ENCODE measurements at regions not wholly inside any gene's neighbourhood (a gene's known extent, or its start where the extent isn't known, plus 50 kb on each side); places are given as distances from the start of the nearest gene placed in this dataset.

GRCh38 chr5:83844449-83845068 is 123.9 kb upstream of the HAPLN1 start:
- TF ChIP-seq ZIC2 (tag by site-specific recombination; IDR thresholded peaks at IDR 0.05), result no peak
- no peak for TF ChIP-seq EGR2 (tag by site-specific recombination; IDR thresholded peaks at IDR 0.05; ENCODE audit: low read depth)
- TF ChIP-seq ZNF2 (tag by site-specific recombination; IDR thresholded peaks at IDR 0.05), result no peak
- TF ChIP-seq TRIM28 (IDR thresholded peaks at IDR 0.05; ENCODE audit: borderline replicate concordance, low read length), result no peak
- TF ChIP-seq ZNF16 (tag by site-specific recombination; IDR thresholded peaks at IDR 0.05; ENCODE audit: low read depth), result no peak
- TF ChIP-seq ZNF350 (tag by site-specific recombination; IDR thresholded peaks at IDR 0.05), result no peak
- no peak for TF ChIP-seq YY1 (tag by site-specific recombination; IDR thresholded peaks at IDR 0.05)
- TF ChIP-seq ZNF146 (tag by site-specific recombination; IDR thresholded peaks at IDR 0.05), result no peak
- TF ChIP-seq ZNF521 (tag by site-specific recombination; IDR thresholded peaks at IDR 0.05), result no peak
- no peak for TF ChIP-seq ZNF416 (tag by site-specific recombination; IDR thresholded peaks at IDR 0.05)
- no peak for TF ChIP-seq REPIN1 (tag by site-specific recombination; IDR thresholded peaks at IDR 0.05; ENCODE audit: low read depth)
- no peak for TF ChIP-seq ZNF677 (tag by site-specific recombination; IDR thresholded peaks at IDR 0.05)
- TF ChIP-seq ZNF585B (tag by site-specific recombination; IDR thresholded peaks at IDR 0.05), result no peak
- no peak for TF ChIP-seq ZNF518A (tag by site-specific recombination; conservative IDR thresholded peaks at IDR 0.05; ENCODE audit: low read depth)
- H3K36me3 ChIP-seq (ENCODE audit: control insufficient read depth in 2 of 2, insufficient read depth in 1 of 2, low read length in 2 of 2), result no peaks in the 10 kb centered on the region
- no peak overlapping the region for H3K27ac ChIP-seq (ENCODE audit: extremely low read depth, low read depth, low read length)
- ChIA-PET POLR2A (no interaction called here), CTCF (no interaction called here)
- H3K4me1 ChIP-seq (ENCODE audit: control insufficient read depth, insufficient read depth, low read length), result no peaks in the 10 kb centered on the region
- H3K9me3 ChIP-seq (ENCODE audit: control insufficient read depth, insufficient read depth, low read depth, low read length), result no peaks in the 10 kb centered on the region
- no peak overlapping the region for H3K4me3 ChIP-seq (ENCODE audit: low read depth, low read length)

- Histone ChIP-seq H3K4me1 (ENCODE audit: control insufficient read depth, insufficient read depth, low read length) (no peaks in the 10 kb centered on the region), H3K27ac (ENCODE audit: extremely low read depth, low read depth, low read length) (no peak overlapping the region), H3K36me3 (ENCODE audit: control insufficient read depth in 2 of 2, insufficient read depth in 1 of 2, low read length in 2 of 2) (no peaks in the 10 kb centered on the region), H3K9me3 (ENCODE audit: control insufficient read depth, insufficient read depth, low read depth, low read length) (no peaks in the 10 kb centered on the region), H3K4me3 (ENCODE audit: low read depth, low read length) (no peak overlapping the region)
- POLR2A ChIA-PET, result no interaction called here
- CTCF ChIA-PET, result no interaction called here
- TF ChIP-seq ZBTB8A (tag by site-specific recombination; IDR thresholded peaks at IDR 0.05), result no peak
- no peak for TF ChIP-seq HOXA7 (CRISPR knock-in tag; IDR thresholded peaks at IDR 0.05; ENCODE audit: borderline replicate concordance)
- no peak for TF ChIP-seq GLI2 (tag by site-specific recombination; IDR thresholded peaks at IDR 0.05; ENCODE audit: borderline replicate concordance, low read depth)
- TF ChIP-seq ZNF580 (tag by site-specific recombination; IDR thresholded peaks at IDR 0.05), result no peak
- no peak for TF ChIP-seq ZNF701 (tag by site-specific recombination; IDR thresholded peaks at IDR 0.05)
- no peak for TF ChIP-seq ZNF596 (tag by site-specific recombination; IDR thresholded peaks at IDR 0.05)
- TF ChIP-seq ZNF76 (tag by site-specific recombination; IDR thresholded peaks at IDR 0.05; ENCODE audit: borderline replicate concordance, low read depth), result no peak
- TF ChIP-seq ZNF311 (tag by site-specific recombination; IDR thresholded peaks at IDR 0.05; ENCODE audit: borderline replicate concordance), result no peak
- no peak for TF ChIP-seq ZNF2 (tag by site-specific recombination; IDR thresholded peaks at IDR 0.05)
- no peak for TF ChIP-seq ZNF529 (tag by site-specific recombination; IDR thresholded peaks at IDR 0.05; ENCODE audit: insufficient replicate concordance)
- TF ChIP-seq ZSCAN16 (tag by site-specific recombination; IDR thresholded peaks at IDR 0.05), result no peak
- TF ChIP-seq ZBTB1 (tag by site-specific recombination; IDR thresholded peaks at IDR 0.05), result no peak
- TF ChIP-seq ELK4 (IDR thresholded peaks at IDR 0.05; ENCODE audit: borderline replicate concordance, low read depth, low read length), result no peak
- no peak for TF ChIP-seq ZNF664 (tag by site-specific recombination; IDR thresholded peaks at IDR 0.05)
- no peak for TF ChIP-seq ZNF146 (tag by site-specific recombination; IDR thresholded peaks at IDR 0.05)
- TF ChIP-seq EGR2 (tag by site-specific recombination; IDR thresholded peaks at IDR 0.05; ENCODE audit: low read depth), result no peak
Observed at GRCh38 chr5:83839788-83840187, 119.1 kb upstream of the HAPLN1 start.
